ENCODE measurements at regions not wholly inside any gene's neighbourhood (a gene's known extent, or its start where the extent isn't known, plus 50 kb on each side); places are given as distances from the start of the nearest gene placed in this dataset.

GRCh38 chr10:3852147-3852904 is 67.3 kb upstream of the KLF6 start (continued):
- TF ChIP-seq ZBTB43 (CRISPR knock-in tag; IDR thresholded peaks at IDR 0.05), result no peak
- TF ChIP-seq, protein P1, sequence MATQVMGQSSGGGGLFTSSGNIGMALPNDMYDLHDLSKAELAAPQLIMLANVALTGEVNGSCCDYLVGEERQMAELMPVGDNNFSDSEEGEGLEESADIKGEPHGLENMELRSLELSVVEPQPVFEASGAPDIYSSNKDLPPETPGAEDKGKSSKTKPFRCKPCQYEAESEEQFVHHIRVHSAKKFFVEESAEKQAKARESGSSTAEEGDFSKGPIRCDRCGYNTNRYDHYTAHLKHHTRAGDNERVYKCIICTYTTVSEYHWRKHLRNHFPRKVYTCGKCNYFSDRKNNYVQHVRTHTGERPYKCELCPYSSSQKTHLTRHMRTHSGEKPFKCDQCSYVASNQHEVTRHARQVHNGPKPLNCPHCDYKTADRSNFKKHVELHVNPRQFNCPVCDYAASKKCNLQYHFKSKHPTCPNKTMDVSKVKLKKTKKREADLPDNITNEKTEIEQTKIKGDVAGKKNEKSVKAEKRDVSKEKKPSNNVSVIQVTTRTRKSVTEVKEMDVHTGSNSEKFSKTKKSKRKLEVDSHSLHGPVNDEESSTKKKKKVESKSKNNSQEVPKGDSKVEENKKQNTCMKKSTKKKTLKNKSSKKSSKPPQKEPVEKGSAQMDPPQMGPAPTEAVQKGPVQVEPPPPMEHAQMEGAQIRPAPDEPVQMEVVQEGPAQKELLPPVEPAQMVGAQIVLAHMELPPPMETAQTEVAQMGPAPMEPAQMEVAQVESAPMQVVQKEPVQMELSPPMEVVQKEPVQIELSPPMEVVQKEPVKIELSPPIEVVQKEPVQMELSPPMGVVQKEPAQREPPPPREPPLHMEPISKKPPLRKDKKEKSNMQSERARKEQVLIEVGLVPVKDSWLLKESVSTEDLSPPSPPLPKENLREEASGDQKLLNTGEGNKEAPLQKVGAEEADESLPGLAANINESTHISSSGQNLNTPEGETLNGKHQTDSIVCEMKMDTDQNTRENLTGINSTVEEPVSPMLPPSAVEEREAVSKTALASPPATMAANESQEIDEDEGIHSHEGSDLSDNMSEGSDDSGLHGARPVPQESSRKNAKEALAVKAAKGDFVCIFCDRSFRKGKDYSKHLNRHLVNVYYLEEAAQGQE (IDR thresholded peaks at IDR 0.05; ENCODE audit: borderline replicate concordance), result no peak; the same call in 1 of the 2 replicates
- TF ChIP-seq, protein P1 (CRISPR knock-in tag; IDR thresholded peaks at IDR 0.05; ENCODE audit: low read depth), result no peak
- no peak for TF ChIP-seq SRF (CRISPR knock-in tag; IDR thresholded peaks at IDR 0.05)
- TF ChIP-seq, protein P2, sequence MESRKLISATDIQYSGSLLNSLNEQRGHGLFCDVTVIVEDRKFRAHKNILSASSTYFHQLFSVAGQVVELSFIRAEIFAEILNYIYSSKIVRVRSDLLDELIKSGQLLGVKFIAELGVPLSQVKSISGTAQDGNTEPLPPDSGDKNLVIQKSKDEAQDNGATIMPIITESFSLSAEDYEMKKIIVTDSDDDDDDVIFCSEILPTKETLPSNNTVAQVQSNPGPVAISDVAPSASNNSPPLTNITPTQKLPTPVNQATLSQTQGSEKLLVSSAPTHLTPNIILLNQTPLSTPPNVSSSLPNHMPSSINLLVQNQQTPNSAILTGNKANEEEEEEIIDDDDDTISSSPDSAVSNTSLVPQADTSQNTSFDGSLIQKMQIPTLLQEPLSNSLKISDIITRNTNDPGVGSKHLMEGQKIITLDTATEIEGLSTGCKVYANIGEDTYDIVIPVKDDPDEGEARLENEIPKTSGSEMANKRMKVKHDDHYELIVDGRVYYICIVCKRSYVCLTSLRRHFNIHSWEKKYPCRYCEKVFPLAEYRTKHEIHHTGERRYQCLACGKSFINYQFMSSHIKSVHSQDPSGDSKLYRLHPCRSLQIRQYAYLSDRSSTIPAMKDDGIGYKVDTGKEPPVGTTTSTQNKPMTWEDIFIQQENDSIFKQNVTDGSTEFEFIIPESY (CRISPR knock-in tag; IDR thresholded peaks at IDR 0.05), result no peak
- TF ChIP-seq PURB (CRISPR knock-in tag; IDR thresholded peaks at IDR 0.05; ENCODE audit: low read depth), result no peak
- TF ChIP-seq, protein P3, sequence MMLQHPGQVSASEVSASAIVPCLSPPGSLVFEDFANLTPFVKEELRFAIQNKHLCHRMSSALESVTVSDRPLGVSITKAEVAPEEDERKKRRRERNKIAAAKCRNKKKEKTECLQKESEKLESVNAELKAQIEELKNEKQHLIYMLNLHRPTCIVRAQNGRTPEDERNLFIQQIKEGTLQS (IDR thresholded peaks at IDR 0.05), result peak; percentile 99
- TF ChIP-seq, protein P3 (CRISPR knock-in tag; conservative IDR thresholded peaks at IDR 0.05), result no peak; the same call in none of the 2 replicates
- TF ChIP-seq SMAD3 (CRISPR knock-in tag; conservative IDR thresholded peaks at IDR 0.05), result no peak
- TF ChIP-seq BRD9 (IDR thresholded peaks at IDR 0.05; ENCODE audit: low read depth, partially characterized antibody), result peak; percentile 79
- peak; percentile 56; the same call in 1 of the 2 replicates for TF ChIP-seq MTA3 (IDR thresholded peaks at IDR 0.05; ENCODE audit: borderline replicate concordance)
- no peak for TF ChIP-seq PCBP2 (IDR thresholded peaks at IDR 0.05; ENCODE audit: low read depth, low read length, poor library complexity, severe bottlenecking)
- TF ChIP-seq ZNF766 (CRISPR knock-in tag; conservative IDR thresholded peaks at IDR 0.05), result 0 out of 2 replicates have a peak, but pooled peaks have one; percentile 64

All from K562 (cell line).